Right lobe of liver (tissue), 6 donors: ENCODE measurements at regions not wholly inside any gene's neighbourhood (a gene's known extent, or its start where the extent isn't known, plus 50 kb on each side); places are given as distances from the start of the nearest gene placed in this dataset.
"Not testable (repeated sequence)": the region's sequence is repeated elsewhere in the genome, so short reads cannot be mapped to it uniquely, and the experiment has no call there.

ENCODE experiments used
- ATAC-seq, 4 donors: fragments of 200-7000 bp; cut with Tn5 transposase; one replicate each; pipeline ENCODE4 v1.9.1; 2020; ENCODE audit warnings: mild to moderate bottlenecking in 4 of 4, moderate library complexity in 4 of 4
- DNase-seq, 3 donors: peaks; one replicate each; pipeline ENCODE4 v3.0.0-alpha.2; 2020
- H3K27ac ChIP-seq, 3 donors: fragments of 200-600 bp; one replicate each; pipeline ENCODE4 v1.8.0; 2022
- H3K27me3 ChIP-seq, 2 donors: fragments of 200-600 bp; one replicate each; pipeline ENCODE4 v1.8.0; 2022
- H3K36me3 ChIP-seq, 4 donors: fragments of 200-600 bp; sonication (generic) in 1 of 4; one replicate each; pipeline versions ENCODE4 v1.5.1 to v1.8.0; 2017 to 2022; ENCODE audit warnings: control low read depth in 1 of 4
- H3K4me1 ChIP-seq, 4 donors: fragments of 200-600 bp; sonication (generic) in 1 of 4; one replicate each; pipeline versions ENCODE4 v1.5.1 to v1.8.0; 2017 to 2022; ENCODE audit warnings: control low read depth in 1 of 4
- H3K4me3 ChIP-seq, 3 donors: fragments of 200-600 bp; one replicate each; pipeline ENCODE4 v1.8.0; 2022
- H3K9me3 ChIP-seq, 4 donors: fragments of 200-600 bp; sonication (generic) in 1 of 4; one replicate each; pipeline versions ENCODE4 v1.5.1 to v1.8.0; 2017 to 2022; ENCODE audit warnings: control low read depth in 1 of 4
- POLR2A ChIP-seq: fragments of 450-650 bp; IDR thresholded peaks from one replicate; pipeline ENCODE4 v1.6.1; 2017; ENCODE audit warnings: antibody characterized with exemption, mild to moderate bottlenecking
- WGBS: methylation state at CpG from one replicate; pipeline ENCODE4 v1.1.6; 2018; ENCODE audit warnings: low coverage, low lambda C conversion rate; ENCODE audit not compliant: insufficient coverage; ENCODE audit errors: missing lambda C conversion rate; 5-methylcytosine and 5-hydroxymethylcytosine counted together
- intact Hi-C, 2 donors: fragments of 100-400 bp; cut with DNase I; formaldehyde crosslinking; loops; one replicate each; pipeline versions ENCODE4 v1.11.2 to v1.14.1; 2022
- TF ChIP-seq, protein P1 (sequence below), 4 donors: fragments of 200-600 bp in 3 of 4; fragments of 450-650 bp in 1 of 4; IDR thresholded peaks; one replicate each; pipeline versions ENCODE4 v1.5.1 to v1.8.0; 2016 to 2022; ENCODE audit warnings: antibody characterized with exemption in 4 of 4, mild to moderate bottlenecking in 2 of 4
- donor health status: DM: no; HTN: yes; CAD: no.
- donor health status: DM: no; HTN: no; CAD: no.
- donor health status: DM: no; HTN: no; CAD: no.
- donor health status: DM: no; HTN: yes; CAD: no.
- donor health status: DM: no; HTN: yes; CAD: no.

DNA sequence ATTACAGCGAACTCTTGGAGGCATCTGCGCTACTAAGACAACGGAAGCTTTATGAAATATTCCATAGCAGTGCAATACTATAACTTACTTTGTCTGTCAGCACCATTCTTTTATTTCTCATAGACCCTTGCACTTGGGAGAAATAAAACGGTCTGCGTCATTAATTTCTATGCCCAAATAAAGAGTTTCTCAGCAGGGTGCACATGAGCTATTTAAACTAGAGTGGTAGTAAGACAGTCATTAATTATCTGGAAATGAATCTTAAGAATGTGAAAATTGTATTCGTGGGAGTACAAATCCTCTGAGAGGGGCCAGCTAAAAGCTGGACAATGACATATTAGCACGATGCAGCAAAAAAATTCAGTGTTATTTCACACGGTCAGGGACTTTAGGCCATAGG lies 903.4 kb upstream of the FOXG1 start:
- DNase-seq = no peak

DNA sequence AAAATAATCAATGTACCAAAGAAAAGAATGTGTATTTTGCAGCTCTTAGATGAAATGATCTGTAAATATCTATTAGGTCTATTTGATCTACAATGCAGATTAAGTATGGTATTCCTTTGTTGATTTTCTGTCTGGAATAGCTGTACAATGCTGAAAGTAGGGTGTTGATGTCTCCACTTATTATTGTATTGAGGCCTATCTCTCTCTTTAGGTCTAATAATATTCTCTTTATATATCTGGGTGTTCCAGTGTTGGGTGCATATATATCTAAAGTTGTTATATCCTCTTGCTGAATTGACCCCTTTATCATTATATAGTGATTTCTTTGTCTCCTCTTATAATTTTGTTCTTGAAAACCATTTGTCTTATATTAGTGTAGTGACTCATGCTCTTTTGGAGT lies 885.5 kb upstream of the FOXG1 start:
- TF ChIP-seq POLR2A = no peak
- TF ChIP-seq, protein P1, sequence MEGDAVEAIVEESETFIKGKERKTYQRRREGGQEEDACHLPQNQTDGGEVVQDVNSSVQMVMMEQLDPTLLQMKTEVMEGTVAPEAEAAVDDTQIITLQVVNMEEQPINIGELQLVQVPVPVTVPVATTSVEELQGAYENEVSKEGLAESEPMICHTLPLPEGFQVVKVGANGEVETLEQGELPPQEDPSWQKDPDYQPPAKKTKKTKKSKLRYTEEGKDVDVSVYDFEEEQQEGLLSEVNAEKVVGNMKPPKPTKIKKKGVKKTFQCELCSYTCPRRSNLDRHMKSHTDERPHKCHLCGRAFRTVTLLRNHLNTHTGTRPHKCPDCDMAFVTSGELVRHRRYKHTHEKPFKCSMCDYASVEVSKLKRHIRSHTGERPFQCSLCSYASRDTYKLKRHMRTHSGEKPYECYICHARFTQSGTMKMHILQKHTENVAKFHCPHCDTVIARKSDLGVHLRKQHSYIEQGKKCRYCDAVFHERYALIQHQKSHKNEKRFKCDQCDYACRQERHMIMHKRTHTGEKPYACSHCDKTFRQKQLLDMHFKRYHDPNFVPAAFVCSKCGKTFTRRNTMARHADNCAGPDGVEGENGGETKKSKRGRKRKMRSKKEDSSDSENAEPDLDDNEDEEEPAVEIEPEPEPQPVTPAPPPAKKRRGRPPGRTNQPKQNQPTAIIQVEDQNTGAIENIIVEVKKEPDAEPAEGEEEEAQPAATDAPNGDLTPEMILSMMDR (IDR thresholded peaks at IDR 0.05) = no peak
- Histone ChIP-seq H3K36me3 (no peaks in the 10 kb centered on the region), H3K4me1 (no peaks in the 10 kb centered on the region), H3K4me3 (no peak overlapping the region), H3K27me3 (no peaks in the 10 kb centered on the region), H3K9me3 (no peaks in the 10 kb centered on the region), H3K27ac (no peak overlapping the region)
- ATAC-seq (no peak), DNase-seq (no peak)
- intact Hi-C loops = no loop called here

More for the DNA sequence above, 903.4 kb upstream of the FOXG1 start:
- intact Hi-C loops = no loop called here
- Histone ChIP-seq H3K9me3 (no peaks in the 10 kb centered on the region), H3K4me3 (no peak overlapping the region), H3K4me1 (no peaks in the 10 kb centered on the region), H3K27me3 (no peaks in the 10 kb centered on the region), H3K36me3 (no peaks in the 10 kb centered on the region), H3K27ac (no peak overlapping the region)
- 63% methylated on average over 8 of the region's 8 CpGs for WGBS
- no peak for ATAC-seq
- TF ChIP-seq, protein P1 (IDR thresholded peaks at IDR 0.05) = no peak
- TF ChIP-seq POLR2A = no peak

DNA sequence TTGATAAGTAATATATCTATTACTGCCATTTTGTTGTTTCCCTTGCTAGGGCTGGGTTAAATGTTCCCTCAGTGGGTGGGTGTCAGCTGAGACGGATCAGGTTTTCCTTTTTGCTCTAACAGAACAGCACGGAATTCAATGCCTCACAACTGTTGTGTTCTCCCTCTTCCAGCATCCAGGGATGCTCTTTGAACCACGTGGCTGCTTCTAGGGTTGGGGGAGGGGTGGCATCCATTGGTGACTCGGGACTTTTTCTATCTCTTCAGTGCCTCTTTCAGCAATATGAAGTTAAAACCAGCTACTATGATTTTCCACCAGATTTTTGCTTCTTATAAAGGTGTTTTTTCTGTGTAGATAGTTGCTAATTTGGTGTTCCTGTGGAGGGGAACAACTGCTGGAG lies 884.9 kb upstream of the FOXG1 start:
- TF ChIP-seq, protein P1 (IDR thresholded peaks at IDR 0.05) = no peak
- ATAC-seq (no peak), DNase-seq (no peak)
- 28% methylated on average over 4 of the region's 4 CpGs for WGBS
- H3K27me3 ChIP-seq = no peaks in the 10 kb centered on the region
- no peaks in the 10 kb centered on the region for H3K4me1 ChIP-seq
- intact Hi-C loops = no loop called here
- H3K9me3 ChIP-seq = no peaks in the 10 kb centered on the region
- no peak overlapping the region for H3K27ac ChIP-seq
- H3K36me3 ChIP-seq = no peaks in the 10 kb centered on the region
- H3K4me3 ChIP-seq = no peak overlapping the region

- H3K36me3 ChIP-seq = no peaks in the 10 kb centered on the region
- TF ChIP-seq POLR2A = no peak
- TF ChIP-seq, protein P1 (IDR thresholded peaks at IDR 0.05) = no peak
- H3K4me3 ChIP-seq = no peak overlapping the region
- intact Hi-C loops = no loop called here
- no peak overlapping the region for H3K27ac ChIP-seq
- H3K27me3 ChIP-seq = peaks cover 0 to 2% of the 10 kb centered on the region in 2 donors
- 33% methylated on average over 1 of the region's 1 CpG for WGBS
- no peaks in the 10 kb centered on the region for H3K9me3 ChIP-seq
- H3K4me1 ChIP-seq = no peaks in the 10 kb centered on the region
- no peak for DNase-seq
- no peak for ATAC-seq
Measured at GRCh38 chr14:27886256-27886655, 880.3 kb upstream of the FOXG1 start.

- 46% methylated on average over 3 of the region's 3 CpGs for WGBS
Measured at GRCh38 chr14:27890259-27890658, 876.3 kb upstream of the FOXG1 start.

GRCh38 chr14:27908484-27908883 lies 858.1 kb upstream of the FOXG1 start:
- not testable (repeated sequence) for H3K27me3 ChIP-seq, ATAC-seq
- WGBS = 36% methylated on average over 1 of the region's 1 CpG

More at GRCh38 chr14:27890259-27890658, 876.3 kb upstream of the FOXG1 start:
- Histone ChIP-seq H3K4me3 (no peak overlapping the region), H3K36me3 (no peaks in the 10 kb centered on the region), H3K27ac (no peak overlapping the region), H3K9me3 (no peaks in the 10 kb centered on the region), H3K4me1 (no peaks in the 10 kb centered on the region), H3K27me3 (peaks cover 0 to 2% of the 10 kb centered on the region in 2 donors)
- TF ChIP-seq, protein P1 (IDR thresholded peaks at IDR 0.05) = no peak
- no peak for TF ChIP-seq POLR2A
- ATAC-seq (no peak), DNase-seq (no peak)
- intact Hi-C loops = no loop called here

More at GRCh38 chr14:27908484-27908883, 858.1 kb upstream of the FOXG1 start:
- H3K36me3 ChIP-seq, DNase-seq, H3K9me3 ChIP-seq, H3K4me3 ChIP-seq, H3K27ac ChIP-seq, intact Hi-C loops, H3K4me1 ChIP-seq: not testable (repeated sequence)
